B cell (primary cell): ENCODE measurements at regions not wholly inside any gene's neighbourhood (a gene's known extent, or its start where the extent isn't known, plus 50 kb on each side); places are given as distances from the start of the nearest gene placed in this dataset.

Experiments
- ATAC-seq: fragments of 200-7000 bp; cut with Tn5 transposase; one replicate; pipeline ENCODE4 v1.10.0; 2021; ENCODE audit warnings: low read depth, mild to moderate bottlenecking, moderate number of reproducible peaks, moderate library complexity
- CTCF ChIA-PET: fragments of 350-600 bp; sonication (Branson Sonifier 250); formaldehyde crosslinking; loops from one replicate; lab custom pipeline; 2021; ENCODE audit warnings: antibody characterized with exemption, inconsistent platforms; lab: Charles Lee
- POLR2A ChIA-PET: fragments of 350-600 bp; sonication (Branson Sonifier 250); formaldehyde crosslinking; loops from one replicate; lab custom pipeline; 2021; ENCODE audit warnings: antibody characterized with exemption; lab: Charles Lee
- DNase-seq: peaks from one replicate; pipeline ENCODE4 v3.0.0; 2013
- H2AFZ ChIP-seq: 2 replicates; pipeline ENCODE4 v1.6.1; 2012; ENCODE audit warnings: mild to moderate bottlenecking, low read depth, low read length; ENCODE audit not compliant: insufficient read depth, poor library complexity, severe bottlenecking
- H3K27ac ChIP-seq, 2 donors: 1 replicate in 1 of 2; 2 replicates in 1 of 2; pipeline ENCODE4 v1.5.1; 2012 to 2013; ENCODE audit warnings: low read length in 2 of 2, mild to moderate bottlenecking in 2 of 2, moderate library complexity in 1 of 2
- H3K27me3 ChIP-seq, 4 experiments: fragments of 200-600 bp in 1 of 4; sonication (generic) in 1 of 4; replicated peaks in 1 of 4; 1 replicate in 2 of 4; 2 replicates in 2 of 4; pipeline versions ENCODE4 v1.6.1 to v1.7.0; 2013 to 2016; ENCODE audit warnings: low read length in 3 of 4, mild to moderate bottlenecking in 2 of 4, mixed read lengths in 1 of 4, moderate library complexity in 1 of 4; ENCODE audit not compliant: insufficient read depth in 4 of 4, control insufficient read depth in 3 of 4; ENCODE audit errors: control extremely low read depth in 1 of 4
- H3K36me3 ChIP-seq, 2 experiments: replicated peaks in 1 of 2; 1 replicate in 1 of 2; 2 replicates in 1 of 2; pipeline versions ENCODE4 v1.6.1 to v1.7.1; 2013; ENCODE audit warnings: low read length in 1 of 2; ENCODE audit not compliant: insufficient read depth in 2 of 2, control insufficient read depth in 1 of 2; ENCODE audit errors: control extremely low read depth in 1 of 2, extremely low read depth in 1 of 2
- H3K4me1 ChIP-seq, 2 donors: fragments of 200-600 bp in 1 of 2; sonication (generic) in 1 of 2; 1 replicate in 1 of 2; 2 replicates in 1 of 2; pipeline versions ENCODE4 v1.5.1 to v1.6.1; 2013 to 2017; ENCODE audit warnings: low read length in 2 of 2; ENCODE audit not compliant: control insufficient read depth in 2 of 2, insufficient read depth in 2 of 2
- H3K4me2 ChIP-seq: replicated peaks from 2 replicates; pipeline ENCODE3; 2012; ENCODE audit warnings: mild to moderate bottlenecking, low read depth, low read length; ENCODE audit not compliant: poor library complexity, severe bottlenecking
- H3K4me3 ChIP-seq, 5 experiments: fragments of 200-600 bp in 1 of 5; sonication (generic) in 1 of 5; 1 replicate in 3 of 5; 2 replicates in 2 of 5; pipeline versions ENCODE4 v1.5.1 to v1.7.0; 2011 to 2016; ENCODE audit warnings: low read length in 4 of 5, mild to moderate bottlenecking in 4 of 5, low read depth in 2 of 5, control low read depth in 1 of 5, moderate library complexity in 1 of 5; ENCODE audit not compliant: insufficient read depth in 1 of 5; ENCODE audit errors: control extremely low read depth in 1 of 5, extremely low read depth in 1 of 5
- H3K79me2 ChIP-seq: fragments of 200-600 bp; sonication (generic); one replicate; pipeline ENCODE4 v1.6.0; 2016; ENCODE audit warnings: low read length; ENCODE audit not compliant: control insufficient read depth, insufficient read depth
- H3K9ac ChIP-seq: fragments of 200-600 bp; sonication (generic); 2 replicates; pipeline ENCODE4 v1.6.1; 2017; ENCODE audit warnings: mild to moderate bottlenecking, low read length, moderate library complexity
- H3K9me3 ChIP-seq, 3 donors: one replicate each; pipeline versions ENCODE4 v1.6.1 to v1.7.1; 2013; ENCODE audit warnings: low read length in 2 of 3; ENCODE audit not compliant: control insufficient read depth in 2 of 3, insufficient read depth in 1 of 3; ENCODE audit errors: control extremely low read depth in 1 of 3
- H4K20me1 ChIP-seq: 2 replicates; pipeline ENCODE4 v1.6.0; 2012; ENCODE audit warnings: mild to moderate bottlenecking, low read length; ENCODE audit not compliant: insufficient read depth, control insufficient read depth, poor library complexity, severe bottlenecking
- H3K27ac Mint-ChIP-seq: one replicate; pipeline ENCODE4 v1.8.0; 2021; ENCODE audit warnings: mixed read lengths
- H3K27me3 Mint-ChIP-seq: one replicate; pipeline ENCODE4 v1.8.0; 2021; ENCODE audit warnings: mixed read lengths
- H3K4me1 Mint-ChIP-seq: one replicate; pipeline ENCODE4 v1.8.0; 2021; ENCODE audit warnings: mixed read lengths
- H3K4me3 Mint-ChIP-seq: one replicate; pipeline ENCODE4 v1.8.0; 2021; ENCODE audit warnings: mixed read lengths
- H3K9me3 Mint-ChIP-seq: one replicate; pipeline ENCODE4 v1.8.0; 2022; ENCODE audit warnings: mixed read lengths; ENCODE audit not compliant: insufficient read depth
- EZH2 ChIP-seq: IDR thresholded peaks from 2 replicates; pipeline ENCODE4 v1.6.1; 2012; ENCODE audit warnings: borderline replicate concordance, low read depth, mild to moderate bottlenecking, moderate library complexity, low read length; ENCODE audit not compliant: insufficient read depth, poor library complexity, severe bottlenecking
- WGBS: methylation state at CpG from one replicate; pipeline ENCODE4 v1.1.5; 2013; ENCODE audit warnings: missing lambda C conversion rate; ENCODE audit not compliant: insufficient coverage; 5-methylcytosine and 5-hydroxymethylcytosine counted together
- intact Hi-C: fragments of 100-400 bp; cut with micrococcal nuclease; formaldehyde crosslinking; loops from one replicate; pipeline ENCODE4 v1.10.0; 2022
- TF ChIP-seq, protein P1 (sequence below): fragments of 200-600 bp; IDR thresholded peaks from one replicate; pipeline ENCODE4 v1.8.0; 2022; ENCODE audit warnings: antibody characterized with exemption, mild to moderate bottlenecking

DNA sequence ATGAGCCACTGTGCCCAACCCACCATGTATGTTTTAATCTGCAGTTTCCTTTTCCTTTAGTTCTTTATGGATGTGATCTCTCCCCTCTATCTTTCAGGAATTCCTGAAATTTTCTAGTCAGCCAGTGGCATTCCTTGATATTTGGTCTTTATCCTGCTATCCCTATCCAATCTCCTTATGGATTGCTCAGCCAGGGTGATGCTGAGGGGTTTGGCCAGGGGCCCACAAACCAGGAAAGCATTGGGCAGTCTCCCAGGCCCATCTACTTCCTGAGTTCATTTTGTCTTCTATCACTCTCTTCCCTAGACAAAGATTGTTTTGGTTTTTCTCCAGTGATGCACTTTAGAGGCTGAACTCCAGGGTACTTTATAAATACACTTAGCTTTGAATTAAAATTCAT, 115.9 kb downstream of the KATNIP start:
- H3K9me3 ChIP-seq = no peaks in the 10 kb centered on the region
- intact Hi-C loops = no loop called here
- no peak overlapping the region for H3K4me2 ChIP-seq
- H3K36me3 ChIP-seq = no peaks in the 10 kb centered on the region
- no peak for TF ChIP-seq EZH2
- TF ChIP-seq, protein P1, sequence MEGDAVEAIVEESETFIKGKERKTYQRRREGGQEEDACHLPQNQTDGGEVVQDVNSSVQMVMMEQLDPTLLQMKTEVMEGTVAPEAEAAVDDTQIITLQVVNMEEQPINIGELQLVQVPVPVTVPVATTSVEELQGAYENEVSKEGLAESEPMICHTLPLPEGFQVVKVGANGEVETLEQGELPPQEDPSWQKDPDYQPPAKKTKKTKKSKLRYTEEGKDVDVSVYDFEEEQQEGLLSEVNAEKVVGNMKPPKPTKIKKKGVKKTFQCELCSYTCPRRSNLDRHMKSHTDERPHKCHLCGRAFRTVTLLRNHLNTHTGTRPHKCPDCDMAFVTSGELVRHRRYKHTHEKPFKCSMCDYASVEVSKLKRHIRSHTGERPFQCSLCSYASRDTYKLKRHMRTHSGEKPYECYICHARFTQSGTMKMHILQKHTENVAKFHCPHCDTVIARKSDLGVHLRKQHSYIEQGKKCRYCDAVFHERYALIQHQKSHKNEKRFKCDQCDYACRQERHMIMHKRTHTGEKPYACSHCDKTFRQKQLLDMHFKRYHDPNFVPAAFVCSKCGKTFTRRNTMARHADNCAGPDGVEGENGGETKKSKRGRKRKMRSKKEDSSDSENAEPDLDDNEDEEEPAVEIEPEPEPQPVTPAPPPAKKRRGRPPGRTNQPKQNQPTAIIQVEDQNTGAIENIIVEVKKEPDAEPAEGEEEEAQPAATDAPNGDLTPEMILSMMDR = no peak
- no peak overlapping the region for H3K27ac ChIP-seq
- Mint-ChIP-seq H3K27me3 (no peaks in the 10 kb centered on the region), H3K4me1 (no peaks in the 10 kb centered on the region), H3K27ac (no peak overlapping the region), H3K4me3 (no peak overlapping the region), H3K9me3 (no peaks in the 10 kb centered on the region)
- DNase-seq (no peak), ATAC-seq (no peak)
- H2AFZ ChIP-seq = no peak overlapping the region
- POLR2A ChIA-PET = no interaction called here
- no peaks in the 10 kb centered on the region for H3K4me1 ChIP-seq
- no peaks in the 10 kb centered on the region for H3K27me3 ChIP-seq
- H4K20me1 ChIP-seq = no peaks in the 10 kb centered on the region
- H3K79me2 ChIP-seq = no peaks in the 10 kb centered on the region
- H3K4me3 ChIP-seq = no peak overlapping the region
- CTCF ChIA-PET = no interaction called here
- no peak overlapping the region for H3K9ac ChIP-seq

DNA sequence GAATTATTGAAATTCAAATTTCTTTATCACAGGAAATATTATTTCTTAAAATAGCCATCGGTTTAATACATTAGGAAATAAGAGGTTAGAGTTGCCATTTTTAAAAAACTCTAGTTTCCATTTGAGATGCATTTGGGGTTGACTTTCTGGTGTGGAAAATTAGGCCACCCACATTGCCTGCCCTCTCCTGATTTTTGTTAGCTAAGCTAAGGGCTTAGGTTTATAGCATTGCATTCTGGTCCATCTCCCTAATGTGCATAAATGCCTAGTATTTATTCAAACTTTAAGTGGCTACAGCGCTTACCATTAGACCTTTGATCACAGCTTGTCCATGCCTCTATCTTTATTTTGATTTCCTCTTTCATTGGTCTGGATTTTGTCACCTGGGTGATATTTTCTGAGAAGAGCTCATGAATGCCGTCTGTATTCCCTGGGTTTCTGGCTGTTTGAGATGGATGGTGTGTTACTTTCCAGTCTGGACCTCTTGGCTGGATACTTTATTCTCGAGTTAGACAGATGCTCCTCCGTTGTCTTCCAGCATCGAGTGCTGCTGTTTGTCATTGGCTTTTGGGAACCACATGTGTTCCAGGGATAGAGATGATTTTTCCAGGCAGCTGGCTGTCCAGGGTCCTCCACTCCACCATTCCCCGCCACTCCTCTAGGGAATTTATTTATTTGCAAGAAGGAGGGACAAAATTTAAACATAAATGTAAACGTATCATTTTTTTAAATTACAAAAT, 120.3 kb downstream of the KATNIP start:
- Mint-ChIP-seq H3K4me1 (no peaks in the 10 kb centered on the region), H3K4me3 (no peak overlapping the region), H3K9me3 (no peaks in the 10 kb centered on the region), H3K27ac (no peak overlapping the region), H3K27me3 (no peaks in the 10 kb centered on the region)
- intact Hi-C loops = no loop called here
- Histone ChIP-seq H3K4me1 (no peaks in the 10 kb centered on the region), H4K20me1 (no peaks in the 10 kb centered on the region), H3K4me3 (no peak overlapping the region), H3K4me2 (no peak overlapping the region), H3K27me3 (no peaks in the 10 kb centered on the region), H3K9me3 (no peaks in the 10 kb centered on the region), H2AFZ (no peak overlapping the region), H3K27ac (no peak overlapping the region), H3K9ac (no peak overlapping the region), H3K36me3 (peaks cover 0 to 4% of the 10 kb centered on the region in 2 experiments), H3K79me2 (no peaks in the 10 kb centered on the region)
- no peak for DNase-seq
- ChIA-PET POLR2A (no interaction called here), CTCF (no interaction called here)
- no peak for TF ChIP-seq EZH2
- TF ChIP-seq, protein P1 = no peak
- 97% methylated on average over 4 of the region's 8 CpGs for WGBS
- no peak for ATAC-seq
